ENCODE measurements at regions not wholly inside any gene's neighbourhood (a gene's known extent, or its start where the extent isn't known, plus 50 kb on each side); places are given as distances from the start of the nearest gene placed in this dataset.

- no peaks in the 10 kb centered on the region for H3K27me3 Mint-ChIP-seq (ENCODE audit: low read depth)
- no peaks in the 10 kb centered on the region for H3K36me3 Mint-ChIP-seq (ENCODE audit: low read depth)
- DNase-seq (ENCODE audit: low spot score) = no peak
- H3K4me3 Mint-ChIP-seq (ENCODE audit: unreplicated experiment) = no peak overlapping the region
- H3K4me1 Mint-ChIP-seq (ENCODE audit: low read depth) = peaks cover 17% of the 10 kb centered on the region
- H3K9me3 Mint-ChIP-seq (ENCODE audit: low read depth) = peaks cover 7% of the 10 kb centered on the region
- TF ChIP-seq CTCF (IDR thresholded peaks at IDR 0.05) = no peak
- no peak overlapping the region for H3K27ac Mint-ChIP-seq (ENCODE audit: unreplicated experiment)
Measured at GRCh38 chr18:2441544-2441943, 129.8 kb downstream of the METTL4 start.

GRCh38 chr18:2442006-2442405 lies 129.3 kb downstream of the METTL4 start:
- Mint-ChIP-seq H3K36me3 (ENCODE audit: low read depth) (no peaks in the 10 kb centered on the region), H3K9me3 (ENCODE audit: low read depth) (peaks cover 7% of the 10 kb centered on the region), H3K27me3 (ENCODE audit: low read depth) (no peaks in the 10 kb centered on the region), H3K4me3 (ENCODE audit: unreplicated experiment) (no peak overlapping the region), H3K27ac (ENCODE audit: unreplicated experiment) (no peak overlapping the region), H3K4me1 (ENCODE audit: low read depth) (peaks cover 17% of the 10 kb centered on the region)
- no peak for DNase-seq (ENCODE audit: low spot score)
- no peak for TF ChIP-seq CTCF (IDR thresholded peaks at IDR 0.05)

DNA sequence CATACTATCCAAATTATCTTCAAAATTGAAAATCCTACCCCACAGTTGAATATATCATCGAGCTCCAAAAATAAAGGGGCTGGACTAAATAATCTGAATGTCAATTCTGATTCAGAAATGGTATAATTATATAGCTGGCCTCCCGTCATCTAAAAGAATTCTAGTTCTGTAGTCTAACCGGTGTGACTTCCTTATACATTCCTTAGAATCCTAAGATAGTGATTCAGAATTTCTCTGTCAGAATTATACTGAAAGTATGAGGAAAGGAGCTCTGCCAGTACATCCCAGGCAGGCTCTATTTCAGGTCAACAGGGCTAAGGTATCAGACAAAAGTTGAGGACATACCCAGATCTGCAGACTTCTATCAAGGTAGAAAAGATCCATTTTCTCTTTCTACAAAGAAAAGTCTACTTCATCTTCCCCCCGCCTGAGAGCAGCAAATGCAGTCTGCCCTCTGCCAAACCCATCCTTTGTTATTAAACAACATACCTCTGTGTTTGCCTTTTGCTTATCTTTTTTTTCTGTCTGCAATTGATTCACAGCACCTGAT lies 128.5 kb downstream of the METTL4 start:
- H3K36me3 Mint-ChIP-seq (ENCODE audit: low read depth) = no peaks in the 10 kb centered on the region
- peaks cover 17% of the 10 kb centered on the region for H3K4me1 Mint-ChIP-seq (ENCODE audit: low read depth)
- no peak overlapping the region for H3K4me3 Mint-ChIP-seq (ENCODE audit: unreplicated experiment)
- TF ChIP-seq CTCF (IDR thresholded peaks at IDR 0.05) = no peak
- H3K27ac Mint-ChIP-seq (ENCODE audit: unreplicated experiment) = no peak overlapping the region
- peaks cover 7% of the 10 kb centered on the region for H3K9me3 Mint-ChIP-seq (ENCODE audit: low read depth)
- H3K27me3 Mint-ChIP-seq (ENCODE audit: low read depth) = no peaks in the 10 kb centered on the region
- DNase-seq (ENCODE audit: low spot score) = no peak

DNA sequence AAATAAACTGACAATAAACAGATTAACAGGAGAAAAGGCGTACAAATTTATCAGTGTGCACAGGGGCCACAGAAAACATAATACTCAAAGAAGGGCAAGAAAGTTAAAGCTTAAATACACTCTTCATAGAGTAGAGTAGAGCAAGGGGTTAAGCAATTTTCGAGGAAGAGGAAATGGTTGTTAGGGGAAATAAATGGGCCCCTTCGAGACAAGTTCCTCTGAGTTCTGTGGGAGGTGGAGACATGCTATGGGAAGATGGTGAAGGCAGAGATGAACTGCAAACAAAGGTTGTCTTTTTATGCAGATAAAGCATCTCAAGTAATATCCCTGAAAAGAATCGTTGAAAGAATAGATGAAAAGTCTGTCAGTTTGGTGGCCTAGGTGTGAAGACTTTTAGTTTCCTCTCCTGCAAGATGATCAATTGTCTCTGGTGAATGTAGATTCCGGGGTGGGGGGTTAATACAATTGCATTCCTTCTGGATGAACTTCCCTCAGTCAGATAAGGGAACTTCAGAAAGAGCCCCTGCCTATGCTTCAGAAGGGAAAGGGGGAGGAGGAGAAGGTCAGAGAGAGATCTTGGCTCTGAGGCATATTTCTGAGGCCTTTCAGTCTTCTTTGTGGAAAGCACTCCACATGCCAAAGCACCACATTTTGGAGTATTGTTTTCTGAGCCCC lies 127.0 kb downstream of the METTL4 start:
- Mint-ChIP-seq H3K36me3 (ENCODE audit: low read depth) (no peaks in the 10 kb centered on the region), H3K9me3 (ENCODE audit: low read depth) (peaks cover 7% of the 10 kb centered on the region), H3K27me3 (ENCODE audit: low read depth) (no peaks in the 10 kb centered on the region), H3K4me1 (ENCODE audit: low read depth) (peaks cover 25% of the 10 kb centered on the region), H3K27ac (ENCODE audit: unreplicated experiment) (no peak overlapping the region), H3K4me3 (ENCODE audit: unreplicated experiment) (no peak overlapping the region)
- TF ChIP-seq CTCF (IDR thresholded peaks at IDR 0.05) = no peak
- no peak for DNase-seq (ENCODE audit: low spot score)

DNA sequence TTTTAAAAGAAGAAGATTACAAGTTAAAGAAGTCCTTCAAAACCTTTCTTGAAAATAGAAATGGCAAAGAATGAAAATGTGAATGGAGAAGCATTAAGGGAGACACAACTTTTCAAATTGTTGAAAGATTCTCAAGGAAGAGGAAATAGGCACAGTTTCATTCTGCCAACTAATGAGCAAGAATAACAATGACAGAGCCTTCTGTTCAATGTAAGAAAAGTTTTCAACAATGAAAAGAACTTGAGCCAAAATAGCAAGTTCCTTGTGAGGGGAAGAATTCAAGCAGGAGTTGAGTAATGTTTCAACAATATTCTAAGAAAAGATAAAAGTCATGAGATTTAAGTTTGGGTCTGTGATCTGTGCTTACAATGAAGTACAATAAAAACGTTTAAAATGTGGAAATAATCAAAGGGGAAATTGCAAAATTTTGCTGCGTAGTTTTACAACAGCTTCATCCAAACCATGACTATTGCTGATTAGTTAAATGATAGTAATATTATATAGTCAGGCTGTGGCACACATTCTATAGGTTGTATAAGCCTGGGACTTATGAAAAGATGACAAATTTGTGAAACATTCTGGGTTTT lies 122.6 kb downstream of the METTL4 start:
- no peak for DNase-seq (ENCODE audit: low spot score)
- Mint-ChIP-seq H3K4me3 (ENCODE audit: unreplicated experiment) (no peak overlapping the region), H3K9me3 (ENCODE audit: low read depth) (no peaks in the 10 kb centered on the region), H3K36me3 (ENCODE audit: low read depth) (no peaks in the 10 kb centered on the region), H3K27me3 (ENCODE audit: low read depth) (no peaks in the 10 kb centered on the region), H3K4me1 (ENCODE audit: low read depth) (peaks cover 8% of the 10 kb centered on the region), H3K27ac (ENCODE audit: unreplicated experiment) (no peak overlapping the region)
- no peak for TF ChIP-seq CTCF (IDR thresholded peaks at IDR 0.05)
